Mammary epithelial cell (primary cell): ENCODE measurements at regions not wholly inside any gene's neighbourhood (a gene's known extent, or its start where the extent isn't known, plus 50 kb on each side); places are given as distances from the start of the nearest gene placed in this dataset.

Experiments
- EZH2 ChIP-seq: IDR thresholded peaks from 2 replicates; pipeline ENCODE4 v1.6.1; 2012; ENCODE audit warnings: low read length, inconsistent platforms, borderline replicate concordance
- TF ChIP-seq, protein P1 (sequence below), 2 donors: IDR thresholded peaks in 1 of 2; conservative IDR thresholded peaks in 1 of 2; 2 replicates each; pipeline ENCODE4 v1.5.1; 2011 to 2012; ENCODE audit warnings: inconsistent platforms in 2 of 2, low read length in 2 of 2, mild to moderate bottlenecking in 2 of 2, control low read depth in 1 of 2, low read depth in 1 of 2; ENCODE audit not compliant: insufficient read depth in 1 of 2; ENCODE audit errors: extremely low read depth in 1 of 2

DNA sequence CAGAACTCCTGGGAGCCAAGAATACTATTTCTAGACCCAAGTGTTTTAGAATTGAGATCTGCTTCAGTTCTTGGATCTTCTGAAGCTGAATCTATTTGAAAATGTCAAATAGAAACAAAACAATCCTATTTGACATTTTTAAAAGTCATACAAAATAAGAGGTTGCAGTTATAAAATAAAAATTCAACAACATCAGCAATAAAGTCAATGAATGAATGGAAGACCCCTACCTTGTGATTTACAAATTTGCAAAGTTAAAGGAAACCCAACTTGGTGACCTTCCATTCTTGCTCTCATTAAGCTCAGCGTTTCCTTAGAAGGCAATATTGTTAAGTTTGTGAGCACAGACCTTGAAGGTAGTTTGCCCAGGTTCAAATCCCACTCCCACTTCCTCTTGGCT is 531.8 kb upstream of the TENM3 start:
- no peak for TF ChIP-seq EZH2
- TF ChIP-seq, protein P1, sequence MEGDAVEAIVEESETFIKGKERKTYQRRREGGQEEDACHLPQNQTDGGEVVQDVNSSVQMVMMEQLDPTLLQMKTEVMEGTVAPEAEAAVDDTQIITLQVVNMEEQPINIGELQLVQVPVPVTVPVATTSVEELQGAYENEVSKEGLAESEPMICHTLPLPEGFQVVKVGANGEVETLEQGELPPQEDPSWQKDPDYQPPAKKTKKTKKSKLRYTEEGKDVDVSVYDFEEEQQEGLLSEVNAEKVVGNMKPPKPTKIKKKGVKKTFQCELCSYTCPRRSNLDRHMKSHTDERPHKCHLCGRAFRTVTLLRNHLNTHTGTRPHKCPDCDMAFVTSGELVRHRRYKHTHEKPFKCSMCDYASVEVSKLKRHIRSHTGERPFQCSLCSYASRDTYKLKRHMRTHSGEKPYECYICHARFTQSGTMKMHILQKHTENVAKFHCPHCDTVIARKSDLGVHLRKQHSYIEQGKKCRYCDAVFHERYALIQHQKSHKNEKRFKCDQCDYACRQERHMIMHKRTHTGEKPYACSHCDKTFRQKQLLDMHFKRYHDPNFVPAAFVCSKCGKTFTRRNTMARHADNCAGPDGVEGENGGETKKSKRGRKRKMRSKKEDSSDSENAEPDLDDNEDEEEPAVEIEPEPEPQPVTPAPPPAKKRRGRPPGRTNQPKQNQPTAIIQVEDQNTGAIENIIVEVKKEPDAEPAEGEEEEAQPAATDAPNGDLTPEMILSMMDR (conservative IDR thresholded peaks at IDR 0.05 in 1 of 2, IDR thresholded peaks at IDR 0.05 in 1 of 2; ENCODE audit: extremely low read depth in 1 of 2, insufficient read depth in 1 of 2, low read depth in 1 of 2, low read length in 2 of 2), result no peak
